ENCODE measurements at regions not wholly inside any gene's neighbourhood (a gene's known extent, or its start where the extent isn't known, plus 50 kb on each side); places are given as distances from the start of the nearest gene placed in this dataset.

- no peak for DNase-seq (ENCODE audit: low spot score in 2 of 2)
- WGBS: 65% methylated on average over 2 of the region's 2 CpGs
- Histone ChIP-seq H3K36me3 (no peaks in the 10 kb centered on the region), H3K4me1 (peaks cover 33% of the 10 kb centered on the region), H3K9me3 (no peaks in the 10 kb centered on the region), H3K27ac (no peak overlapping the region), H3K4me3 (no peak overlapping the region), H3K27me3 (no peaks in the 10 kb centered on the region)
- TF ChIP-seq EP300 (IDR thresholded peaks at IDR 0.05) (no peak), POLR2A (IDR thresholded peaks at IDR 0.05) (no peak)
Observed at GRCh38 chr2:160912276-160912675, 248.0 kb upstream of the TANK start.

- Histone ChIP-seq H3K27me3 (no peaks in the 10 kb centered on the region), H3K9me3 (no peaks in the 10 kb centered on the region), H3K4me1 (peaks cover 24% of the 10 kb centered on the region), H3K4me3 (no peak overlapping the region), H3K27ac (no peak overlapping the region), H3K36me3 (no peaks in the 10 kb centered on the region)
- DNase-seq (ENCODE audit: low spot score in 2 of 2): no peak
- TF ChIP-seq POLR2AphosphoS5 (IDR thresholded peaks at IDR 0.05) (no peak), EP300 (IDR thresholded peaks at IDR 0.05) (no peak), POLR2A (IDR thresholded peaks at IDR 0.05) (no peak), CTCF (IDR thresholded peaks at IDR 0.05) (no peak)
- WGBS: 94% methylated on average over 1 of the region's 1 CpG
Observed at GRCh38 chr2:160913323-160913722, 246.9 kb upstream of the TANK start.

GRCh38 chr2:160914217-160914616, 246.0 kb upstream of the TANK start:
- Histone ChIP-seq H3K27me3 (no peaks in the 10 kb centered on the region), H3K4me1 (peaks cover 23% of the 10 kb centered on the region), H3K36me3 (no peaks in the 10 kb centered on the region), H3K27ac (no peak overlapping the region), H3K4me3 (no peak overlapping the region), H3K9me3 (no peaks in the 10 kb centered on the region)
- no peak for TF ChIP-seq EP300 (IDR thresholded peaks at IDR 0.05)
- TF ChIP-seq CTCF (IDR thresholded peaks at IDR 0.05): no peak
- no peak for TF ChIP-seq POLR2A (IDR thresholded peaks at IDR 0.05)
- TF ChIP-seq POLR2AphosphoS5 (IDR thresholded peaks at IDR 0.05): no peak
- DNase-seq (ENCODE audit: low spot score in 2 of 2): no peak

GRCh38 chr2:160916300-160916699, 243.9 kb upstream of the TANK start:
- H3K27ac ChIP-seq: no peak overlapping the region
- WGBS: 95% methylated on average over 1 of the region's 1 CpG
- TF ChIP-seq POLR2A (IDR thresholded peaks at IDR 0.05): no peak
- TF ChIP-seq POLR2AphosphoS5 (IDR thresholded peaks at IDR 0.05): no peak
- TF ChIP-seq CTCF (IDR thresholded peaks at IDR 0.05): no peak
- TF ChIP-seq EP300 (IDR thresholded peaks at IDR 0.05): no peak
- H3K36me3 ChIP-seq: no peaks in the 10 kb centered on the region
- no peak for DNase-seq (ENCODE audit: low spot score in 2 of 2)
- no peaks in the 10 kb centered on the region for H3K27me3 ChIP-seq
- H3K9me3 ChIP-seq: no peaks in the 10 kb centered on the region
- no peak overlapping the region for H3K4me3 ChIP-seq
- H3K4me1 ChIP-seq: peaks cover 13% of the 10 kb centered on the region

GRCh38 chr2:160917850-160918249, 242.4 kb upstream of the TANK start:
- no peak for TF ChIP-seq POLR2AphosphoS5 (IDR thresholded peaks at IDR 0.05)
- TF ChIP-seq POLR2A (IDR thresholded peaks at IDR 0.05): no peak
- TF ChIP-seq EP300 (IDR thresholded peaks at IDR 0.05): no peak
- TF ChIP-seq CTCF (IDR thresholded peaks at IDR 0.05): no peak
- H3K27ac ChIP-seq: no peak overlapping the region
- no peaks in the 10 kb centered on the region for H3K36me3 ChIP-seq
- H3K27me3 ChIP-seq: no peaks in the 10 kb centered on the region
- peaks cover 9% of the 10 kb centered on the region for H3K4me1 ChIP-seq
- no peak overlapping the region for H3K4me3 ChIP-seq
- H3K9me3 ChIP-seq: no peaks in the 10 kb centered on the region
- WGBS: 70% methylated on average over 3 of the region's 3 CpGs
- DNase-seq (ENCODE audit: low spot score in 2 of 2): no peak

GRCh38 chr2:160918258-160918657, 242.0 kb upstream of the TANK start:
- no peak for DNase-seq (ENCODE audit: low spot score in 2 of 2)
- no peak for TF ChIP-seq POLR2AphosphoS5 (IDR thresholded peaks at IDR 0.05)
- TF ChIP-seq CTCF (IDR thresholded peaks at IDR 0.05): no peak
- TF ChIP-seq EP300 (IDR thresholded peaks at IDR 0.05): no peak
- no peak for TF ChIP-seq POLR2A (IDR thresholded peaks at IDR 0.05)
- H3K27me3 ChIP-seq: no peaks in the 10 kb centered on the region

More at GRCh38 chr2:160918258-160918657, 242.0 kb upstream of the TANK start:
- Histone ChIP-seq H3K9me3 (no peaks in the 10 kb centered on the region), H3K36me3 (no peaks in the 10 kb centered on the region), H3K4me1 (peaks cover 9% of the 10 kb centered on the region), H3K4me3 (no peak overlapping the region), H3K27ac (no peak overlapping the region)
